HG03095 (cell line): ENCODE measurements at regions not wholly inside any gene's neighbourhood (a gene's known extent, or its start where the extent isn't known, plus 50 kb on each side); places are given as distances from the start of the nearest gene placed in this dataset.
"Not testable (repeated sequence)": the region's sequence is repeated elsewhere in the genome, so short reads cannot be mapped to it uniquely, and the experiment has no call there.

Experiments used
- ATAC-seq: cut with Tn5 transposase; IDR thresholded peaks from one replicate; pipeline ENCODE4 v1.9.1; 2021; ENCODE audit warnings: moderate library complexity; ENCODE audit not compliant: unreplicated experiment

- ATAC-seq: no peak
Measured at GRCh38 chr12:131471271-131471905, 239.5 kb upstream of the SFSWAP start.

- no peak for ATAC-seq
Measured at GRCh38 chr12:131471946-131472732, 238.8 kb upstream of the SFSWAP start.

GRCh38 chr12:131473261-131473660, 237.6 kb upstream of the SFSWAP start:
- no peak for ATAC-seq

- no peak for ATAC-seq
Measured at GRCh38 chr12:131473741-131474709, 236.9 kb upstream of the SFSWAP start.

GRCh38 chr12:131475012-131475411, 235.9 kb upstream of the SFSWAP start:
- not testable (repeated sequence) for ATAC-seq

- no peak for ATAC-seq
Measured at GRCh38 chr12:131477613-131478012, 233.3 kb upstream of the SFSWAP start.

GRCh38 chr12:131478468-131478867, 232.4 kb upstream of the SFSWAP start:
- ATAC-seq: no peak

- ATAC-seq: no peak
Measured at GRCh38 chr12:131482199-131482598, 228.7 kb upstream of the SFSWAP start.

- ATAC-seq: no peak
Measured at GRCh38 chr12:131482686-131483085, 228.2 kb upstream of the SFSWAP start.

GRCh38 chr12:131486451-131487230, 224.2 kb upstream of the SFSWAP start:
- no peak for ATAC-seq

- ATAC-seq: no peak
Measured at GRCh38 chr12:131487388-131488124, 223.3 kb upstream of the SFSWAP start.

- no peak for ATAC-seq
Measured at GRCh38 chr12:131489718-131490117, 221.2 kb upstream of the SFSWAP start.

- no peak for ATAC-seq
Measured at GRCh38 chr12:131491155-131491554, 219.7 kb upstream of the SFSWAP start.

- no peak for ATAC-seq
Measured at GRCh38 chr12:131491916-131492490, 218.9 kb upstream of the SFSWAP start.

- ATAC-seq: no peak
Measured at GRCh38 chr12:131493068-131493826, 217.6 kb upstream of the SFSWAP start.

GRCh38 chr12:131494216-131494615, 216.7 kb upstream of the SFSWAP start:
- no peak for ATAC-seq

- ATAC-seq: no peak
Measured at GRCh38 chr12:131494741-131495524, 216.0 kb upstream of the SFSWAP start.

GRCh38 chr12:131497966-131498365, 212.9 kb upstream of the SFSWAP start:
- ATAC-seq: no peak
